Peyer's patch (tissue), 4 donors: ENCODE measurements at regions not wholly inside any gene's neighbourhood (a gene's known extent, or its start where the extent isn't known, plus 50 kb on each side); places are given as distances from the start of the nearest gene placed in this dataset.

Experiments
- POLR2A ChIP-seq, 2 donors: fragments of 450-650 bp; IDR thresholded peaks; one replicate each; pipeline ENCODE4 v1.5.1; 2017; ENCODE audit warnings: antibody characterized with exemption in 2 of 2, mild to moderate bottlenecking in 2 of 2, moderate library complexity in 2 of 2
- TF ChIP-seq, protein P1 (sequence below), 6 experiments: fragments of 450-650 bp in 4 of 6; fragments of 200-600 bp in 2 of 6; sonication (generic) in 1 of 6; IDR thresholded peaks; one replicate each; pipeline ENCODE4 v1.5.1; 2017 to 2019; ENCODE audit warnings: antibody characterized with exemption in 6 of 6, mild to moderate bottlenecking in 3 of 6, moderate library complexity in 1 of 6

DNA sequence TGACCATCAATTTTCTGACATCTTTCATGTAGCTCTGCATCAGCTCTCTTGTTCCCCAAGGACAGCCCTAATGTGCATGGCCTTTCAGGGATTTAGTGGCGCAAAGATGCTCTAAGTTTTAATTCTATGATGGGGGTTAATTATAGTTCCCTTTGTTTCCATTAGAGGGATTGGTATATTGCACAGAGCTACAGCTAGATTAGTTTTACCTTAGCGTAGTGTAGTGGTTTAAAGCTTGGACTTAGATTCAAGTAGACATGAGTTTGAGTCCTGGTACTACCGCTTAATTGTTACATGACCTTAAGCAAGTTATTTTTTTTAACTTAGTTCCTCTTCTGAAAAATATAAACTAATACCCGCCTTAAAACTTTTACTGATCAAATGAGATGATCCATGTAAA lies 247.8 kb upstream of the KRR1 start:
- TF ChIP-seq POLR2A (IDR thresholded peaks at IDR 0.05) = no peak
- TF ChIP-seq, protein P1, sequence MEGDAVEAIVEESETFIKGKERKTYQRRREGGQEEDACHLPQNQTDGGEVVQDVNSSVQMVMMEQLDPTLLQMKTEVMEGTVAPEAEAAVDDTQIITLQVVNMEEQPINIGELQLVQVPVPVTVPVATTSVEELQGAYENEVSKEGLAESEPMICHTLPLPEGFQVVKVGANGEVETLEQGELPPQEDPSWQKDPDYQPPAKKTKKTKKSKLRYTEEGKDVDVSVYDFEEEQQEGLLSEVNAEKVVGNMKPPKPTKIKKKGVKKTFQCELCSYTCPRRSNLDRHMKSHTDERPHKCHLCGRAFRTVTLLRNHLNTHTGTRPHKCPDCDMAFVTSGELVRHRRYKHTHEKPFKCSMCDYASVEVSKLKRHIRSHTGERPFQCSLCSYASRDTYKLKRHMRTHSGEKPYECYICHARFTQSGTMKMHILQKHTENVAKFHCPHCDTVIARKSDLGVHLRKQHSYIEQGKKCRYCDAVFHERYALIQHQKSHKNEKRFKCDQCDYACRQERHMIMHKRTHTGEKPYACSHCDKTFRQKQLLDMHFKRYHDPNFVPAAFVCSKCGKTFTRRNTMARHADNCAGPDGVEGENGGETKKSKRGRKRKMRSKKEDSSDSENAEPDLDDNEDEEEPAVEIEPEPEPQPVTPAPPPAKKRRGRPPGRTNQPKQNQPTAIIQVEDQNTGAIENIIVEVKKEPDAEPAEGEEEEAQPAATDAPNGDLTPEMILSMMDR (IDR thresholded peaks at IDR 0.05) = no peak
